DMS153 (cell line): ENCODE measurements at regions not wholly inside any gene's neighbourhood (a gene's known extent, or its start where the extent isn't known, plus 50 kb on each side); places are given as distances from the start of the nearest gene placed in this dataset.

Source experiments
- DNase-seq: peaks from one replicate; lab custom pipeline; 2025; lab: John Stamatoyannopoulos, UW

- DNase-seq = no peak
These were observed 250.0 kb upstream of the TNC start for GRCh38 chr9:115367780-115368525.

GRCh38 chr9:115369322-115369957 is 251.5 kb upstream of the TNC start:
- DNase-seq = peak; percentile 27

DNA sequence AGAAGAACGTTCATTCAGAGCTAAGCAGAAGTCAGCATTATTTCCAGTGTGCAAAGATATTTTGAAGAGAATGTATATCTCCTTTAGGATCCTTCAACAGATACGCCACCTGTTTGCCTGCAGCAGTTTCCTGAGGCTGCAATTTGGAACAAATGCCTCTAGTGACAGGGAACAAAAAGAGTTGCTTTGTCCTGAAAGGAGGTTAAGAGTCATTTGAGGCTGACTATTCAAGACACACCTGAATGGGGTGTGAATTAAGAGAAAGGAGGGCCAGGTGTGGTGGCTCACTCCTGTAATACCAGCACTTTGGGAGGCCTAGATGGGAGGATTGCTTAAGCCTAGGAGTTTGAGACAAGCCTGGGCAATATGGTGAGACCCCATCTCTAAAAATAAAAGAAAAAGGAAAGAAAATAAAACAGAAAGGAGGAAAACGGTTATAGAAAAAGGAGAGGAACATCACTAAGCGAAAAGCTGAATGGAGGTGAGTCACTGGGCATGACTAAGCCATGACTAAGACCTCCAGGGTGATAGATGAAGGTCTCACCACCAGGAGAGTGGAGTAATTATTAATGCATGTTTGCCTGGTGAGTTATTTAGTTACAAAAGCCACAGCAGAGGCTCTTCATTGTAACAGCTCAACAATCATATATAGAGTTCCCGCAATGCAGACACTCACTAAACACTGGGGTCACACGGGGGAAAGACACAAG is 255.2 kb upstream of the TNC start:
- peak; percentile 4 for DNase-seq

DNA sequence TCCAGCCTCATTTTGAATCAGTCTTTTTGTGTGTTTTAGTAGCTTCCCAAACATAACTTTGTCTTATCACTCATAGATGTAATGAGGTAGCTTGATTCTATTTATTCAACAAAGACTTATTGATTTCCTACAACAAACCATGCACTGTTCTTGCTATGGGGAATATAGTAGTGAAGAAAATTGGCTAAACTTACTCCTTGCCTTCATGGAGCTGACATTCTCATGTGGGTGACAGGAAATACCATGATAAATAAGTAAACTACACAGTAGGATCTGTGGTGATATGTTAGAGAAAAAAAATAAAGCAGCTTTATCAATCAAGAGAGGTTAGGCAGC is 255.7 kb upstream of the TNC start:
- no peak for DNase-seq

- no peak for DNase-seq
These were observed 256.8 kb upstream of the TNC start for GRCh38 chr9:115374724-115375268.

- DNase-seq = no peak
These were observed 260.3 kb upstream of the TNC start for GRCh38 chr9:115378241-115378640.

- DNase-seq = no peak
These were observed 260.8 kb upstream of the TNC start for GRCh38 chr9:115378758-115379157.

GRCh38 chr9:115379719-115380118 is 261.8 kb upstream of the TNC start:
- DNase-seq = no peak

- no peak for DNase-seq
These were observed 264.9 kb upstream of the TNC start for GRCh38 chr9:115382865-115383264.

GRCh38 chr9:115385383-115386122 is 267.6 kb upstream of the TNC start:
- DNase-seq = no peak

DNA sequence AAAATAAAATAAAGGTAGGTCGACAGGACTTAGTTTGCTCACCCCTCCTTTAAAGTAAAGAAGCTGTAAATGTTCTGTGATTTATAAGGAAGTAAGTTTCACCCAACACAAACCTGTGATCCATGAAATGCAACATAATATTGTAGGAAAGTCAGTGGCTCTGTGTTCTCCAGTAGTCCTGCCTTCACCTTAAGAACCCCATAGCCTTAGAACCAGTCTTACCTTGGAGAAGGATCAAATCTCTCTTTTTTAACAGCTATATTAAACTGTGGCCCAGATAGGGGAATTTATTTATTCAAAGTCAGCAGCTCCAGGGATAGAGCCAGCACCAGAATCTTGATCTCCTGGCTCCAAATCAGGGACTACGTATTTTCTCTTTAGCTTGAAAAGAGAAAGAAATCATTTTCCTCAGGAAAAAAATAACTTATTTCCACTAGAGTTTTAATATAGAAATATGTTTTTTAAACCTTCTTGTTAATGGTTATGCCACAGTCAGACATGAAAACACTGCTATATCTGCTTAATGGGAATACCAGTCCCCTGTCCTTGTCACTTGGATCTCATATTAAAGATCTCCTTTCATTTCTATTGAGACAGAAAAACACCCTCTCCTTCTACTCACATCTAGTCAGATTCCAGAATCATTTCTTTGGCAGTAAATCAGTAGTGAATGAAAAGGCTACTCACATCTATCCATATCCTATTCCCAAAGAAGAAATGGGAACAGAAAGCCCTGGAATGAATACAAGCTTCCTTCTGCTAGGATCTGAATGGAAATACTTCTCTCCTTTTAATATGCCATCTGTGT is 269.2 kb upstream of the TNC start:
- DNase-seq = no peak

DNA sequence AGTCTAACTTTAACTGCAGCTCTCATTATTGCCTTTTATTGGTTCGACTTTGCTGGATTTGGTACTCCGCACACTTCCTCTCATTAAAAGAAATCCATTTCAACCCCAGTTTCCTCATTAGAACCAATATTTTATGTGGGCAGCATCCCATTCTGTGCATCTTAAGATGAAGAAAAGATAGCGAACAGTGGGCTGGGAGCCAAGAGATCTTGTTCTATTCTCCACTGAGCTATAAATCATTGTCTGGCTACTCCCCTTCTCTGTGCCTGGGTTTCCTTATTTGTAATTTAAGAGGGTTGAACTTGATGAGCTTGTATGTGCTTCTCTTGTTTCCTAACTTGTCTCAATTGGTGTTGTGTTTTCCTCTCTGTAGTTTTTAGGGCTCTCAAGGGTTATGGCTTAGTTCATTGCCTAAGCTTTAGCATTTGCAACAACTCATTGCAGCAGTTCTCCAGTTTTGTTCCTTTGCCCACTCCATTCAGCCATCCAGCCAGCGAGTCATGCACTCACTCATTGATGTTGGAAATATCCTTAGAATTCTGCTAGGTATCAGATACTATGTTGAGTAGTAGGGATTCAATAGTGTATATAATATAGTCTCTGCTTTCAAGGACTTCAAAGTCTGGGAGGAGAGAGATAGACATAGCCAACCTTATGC is 273.3 kb upstream of the TNC start:
- DNase-seq = no peak

DNA sequence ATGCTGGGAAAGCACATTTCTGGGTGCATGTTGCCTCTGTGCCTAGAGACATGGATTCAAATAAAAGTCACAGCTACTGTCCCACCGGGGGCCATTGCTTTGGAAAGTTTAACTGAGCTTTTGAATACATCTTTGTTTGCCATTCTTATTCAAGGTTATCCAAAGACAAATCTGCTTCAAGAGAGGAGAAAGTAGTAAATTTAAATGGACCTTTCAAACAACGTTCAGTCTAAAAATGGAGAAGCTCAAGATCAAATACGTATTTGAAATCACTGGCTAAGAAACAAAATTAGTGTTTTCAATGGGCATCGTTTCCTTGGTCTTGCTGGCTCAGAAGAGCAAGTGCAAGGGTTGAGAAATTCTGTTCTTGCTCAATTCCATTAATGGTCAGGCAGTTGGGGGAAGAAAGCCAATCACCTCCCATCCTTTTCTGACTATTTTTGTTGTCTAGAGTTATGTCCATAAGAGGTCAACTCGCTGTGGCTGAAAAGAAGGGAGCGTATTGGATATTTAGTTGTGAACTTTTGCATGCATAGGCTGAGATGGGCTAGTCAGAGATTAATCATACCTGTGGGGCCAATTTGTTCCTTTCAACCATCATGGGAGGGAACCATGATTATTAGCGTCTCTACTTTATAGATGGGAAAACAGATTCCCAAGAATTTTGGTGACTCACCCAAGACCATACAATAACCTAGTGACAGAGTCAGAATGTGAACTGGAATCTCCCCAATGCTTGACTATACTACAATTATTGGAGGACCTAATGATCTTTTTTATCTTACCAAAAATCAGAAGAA is 276.2 kb upstream of the TNC start:
- DNase-seq = no peak

- DNase-seq = peak; percentile 59
These were observed 277.6 kb upstream of the TNC start for GRCh38 chr9:115395511-115396021.

GRCh38 chr9:115396071-115396529 is 278.1 kb upstream of the TNC start:
- DNase-seq = peak; percentile 32

- no peak for DNase-seq
These were observed 279.8 kb upstream of the TNC start for GRCh38 chr9:115397591-115398312.

DNA sequence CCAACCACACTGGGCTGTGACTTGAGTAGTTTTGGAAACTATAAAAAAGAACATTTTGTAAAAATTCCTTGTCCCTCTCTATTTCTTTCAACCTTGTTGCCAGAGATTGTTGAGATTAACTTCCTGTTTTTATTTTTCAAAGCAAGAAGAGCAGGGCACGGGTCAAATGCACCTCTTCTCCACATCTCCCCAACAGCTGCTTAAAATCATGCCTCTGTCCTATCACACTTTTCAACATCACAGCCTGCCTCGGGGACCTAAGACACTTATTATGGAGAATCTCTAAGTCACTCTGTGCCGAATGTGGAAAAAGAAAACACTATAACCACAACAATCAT is 280.3 kb upstream of the TNC start:
- no peak for DNase-seq

- no peak for DNase-seq
These were observed 281.0 kb upstream of the TNC start for GRCh38 chr9:115398996-115399395.

DNA sequence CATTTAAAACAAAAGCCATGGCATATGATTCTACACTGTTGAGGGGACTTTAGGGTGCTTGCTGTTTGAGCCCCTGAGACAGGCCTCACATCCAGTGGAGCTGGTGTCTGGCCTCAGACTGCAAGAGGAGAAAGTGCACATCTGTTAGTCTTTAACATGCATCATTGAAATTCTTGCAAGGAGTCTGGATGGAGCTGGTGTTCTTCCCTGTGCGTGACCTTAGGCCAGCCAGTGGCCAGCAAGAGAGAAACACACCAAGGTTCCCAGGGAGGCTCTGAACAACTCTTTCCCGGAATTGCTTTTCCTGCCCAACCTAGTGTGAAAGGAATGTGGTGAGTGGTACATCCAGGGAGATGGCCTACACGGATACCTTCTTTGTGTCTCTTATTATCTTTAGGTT is 282.8 kb upstream of the TNC start:
- no peak for DNase-seq
